ENCODE measurements at regions not wholly inside any gene's neighbourhood (a gene's known extent, or its start where the extent isn't known, plus 50 kb on each side); places are given as distances from the start of the nearest gene placed in this dataset.

GRCh38 chr6:146905181-146905704 is 299.0 kb upstream of the STXBP5 start:
- no peak for DNase-seq (ENCODE audit: low read depth in 1 of 2, low spot score in 1 of 2)
- TF ChIP-seq GABPA (IDR thresholded peaks at IDR 0.05; ENCODE audit: low read depth) (no peak), SPI1 (IDR thresholded peaks at IDR 0.05; ENCODE audit: borderline replicate concordance, low read depth) (no peak)

GRCh38 chr6:146908786-146909185 is 295.4 kb upstream of the STXBP5 start:
- TF ChIP-seq GABPA (IDR thresholded peaks at IDR 0.05; ENCODE audit: low read depth) (no peak), REST (IDR thresholded peaks at IDR 0.05; ENCODE audit: insufficient replicate concordance, low read depth) (no peak), SPI1 (IDR thresholded peaks at IDR 0.05; ENCODE audit: borderline replicate concordance, low read depth) (no peak), POLR2AphosphoS5 (IDR thresholded peaks at IDR 0.05; ENCODE audit: low read depth) (no peak), CTCF (IDR thresholded peaks at IDR 0.05; ENCODE audit: insufficient read depth, low read length) (no peak)

More at GRCh38 chr6:146905181-146905704, 299.0 kb upstream of the STXBP5 start:
- Histone ChIP-seq H3K27ac (replicated peaks) (no peak overlapping the region), H3K27me3 (ENCODE audit: insufficient read depth, poor library complexity, severe bottlenecking) (no peaks in the 10 kb centered on the region), H3K4me3 (replicated peaks; ENCODE audit: insufficient read depth, low read length) (no peak overlapping the region)

GRCh38 chr6:146909376-146909775 is 294.8 kb upstream of the STXBP5 start:
- TF ChIP-seq CTCF (IDR thresholded peaks at IDR 0.05; ENCODE audit: insufficient read depth, low read length) (no peak), GABPA (IDR thresholded peaks at IDR 0.05; ENCODE audit: low read depth) (no peak), SPI1 (IDR thresholded peaks at IDR 0.05; ENCODE audit: borderline replicate concordance, low read depth) (no peak), POLR2AphosphoS5 (IDR thresholded peaks at IDR 0.05; ENCODE audit: low read depth) (no peak), REST (IDR thresholded peaks at IDR 0.05; ENCODE audit: insufficient replicate concordance, low read depth) (no peak)
- H3K27ac ChIP-seq (replicated peaks), result no peak overlapping the region
- no peaks in the 10 kb centered on the region for H3K27me3 ChIP-seq (ENCODE audit: insufficient read depth, poor library complexity, severe bottlenecking)
- no peak for DNase-seq (ENCODE audit: low read depth in 1 of 2, low spot score in 1 of 2)
- H3K4me3 ChIP-seq (replicated peaks; ENCODE audit: insufficient read depth, low read length), result no peak overlapping the region

More at GRCh38 chr6:146908786-146909185, 295.4 kb upstream of the STXBP5 start:
- no peaks in the 10 kb centered on the region for H3K27me3 ChIP-seq (ENCODE audit: insufficient read depth, poor library complexity, severe bottlenecking)
- no peak for DNase-seq (ENCODE audit: low read depth in 1 of 2, low spot score in 1 of 2)
- no peak overlapping the region for H3K4me3 ChIP-seq (replicated peaks; ENCODE audit: insufficient read depth, low read length)
- no peak overlapping the region for H3K27ac ChIP-seq (replicated peaks)

GRCh38 chr6:146909886-146910285 is 294.3 kb upstream of the STXBP5 start:
- Histone ChIP-seq H3K27ac (replicated peaks) (no peak overlapping the region), H3K4me3 (replicated peaks; ENCODE audit: insufficient read depth, low read length) (no peak overlapping the region), H3K27me3 (ENCODE audit: insufficient read depth, poor library complexity, severe bottlenecking) (no peaks in the 10 kb centered on the region)
- DNase-seq (ENCODE audit: low read depth in 1 of 2, low spot score in 1 of 2), result no peak
- TF ChIP-seq CTCF (IDR thresholded peaks at IDR 0.05; ENCODE audit: insufficient read depth, low read length), result no peak
- no peak for TF ChIP-seq REST (IDR thresholded peaks at IDR 0.05; ENCODE audit: insufficient replicate concordance, low read depth)
- no peak for TF ChIP-seq SPI1 (IDR thresholded peaks at IDR 0.05; ENCODE audit: borderline replicate concordance, low read depth)
- no peak for TF ChIP-seq GABPA (IDR thresholded peaks at IDR 0.05; ENCODE audit: low read depth)
- TF ChIP-seq POLR2AphosphoS5 (IDR thresholded peaks at IDR 0.05; ENCODE audit: low read depth), result no peak
